RCC 7860 (cell line): ENCODE measurements at regions not wholly inside any gene's neighbourhood (a gene's known extent, or its start where the extent isn't known, plus 50 kb on each side); places are given as distances from the start of the nearest gene placed in this dataset.

Source experiments
- DNase-seq: peaks from one replicate; pipeline ENCODE4 v3.0.0-alpha.2; 2015; ENCODE audit warnings: low spot score
- FAIRE-seq: peaks from 2 replicates; lab custom pipeline; 2012; peaks lifted over from hg19 to GRCh38; lab: Jason Lieb, UNC

DNA sequence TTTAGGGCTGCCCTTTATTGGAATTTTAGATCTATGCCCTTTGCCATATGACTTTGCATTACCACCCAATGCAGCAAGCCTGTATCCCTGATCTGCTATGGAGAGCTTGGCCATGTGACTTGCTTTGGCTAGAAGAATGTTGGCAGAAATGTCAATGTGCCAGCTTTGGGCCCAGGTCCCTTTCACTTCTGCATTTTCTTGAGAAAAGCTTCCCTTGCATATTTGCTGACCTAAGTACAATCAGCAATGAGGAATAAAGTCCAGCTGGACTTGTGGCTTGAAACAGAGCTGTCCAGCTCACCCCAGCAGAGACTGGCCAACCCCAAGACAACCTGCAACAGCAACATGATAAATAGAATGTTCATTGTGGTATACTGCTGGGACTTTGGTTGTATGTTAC is 135.9 kb downstream of the PAH start:
- no peak for FAIRE-seq
- no peak for DNase-seq

DNA sequence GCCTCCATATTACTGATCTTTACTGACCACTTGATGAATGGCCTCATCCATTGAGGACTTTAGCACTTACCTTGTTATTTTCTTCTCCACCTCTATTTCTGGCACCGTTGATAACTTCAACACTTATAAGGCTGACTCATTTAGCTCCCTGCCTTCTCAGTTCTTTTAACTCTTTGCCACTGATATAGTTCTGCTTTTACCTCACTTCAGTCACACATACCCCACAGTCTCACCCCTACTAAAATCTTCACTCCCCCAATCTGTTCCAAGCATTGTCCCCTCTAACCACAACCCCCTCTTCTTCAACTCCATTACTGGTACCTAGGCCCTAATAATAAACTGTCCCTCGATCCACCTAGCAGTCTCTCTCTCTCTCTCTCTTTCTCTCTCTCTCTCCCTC is 141.0 kb downstream of the PAH start:
- DNase-seq (no peak), FAIRE-seq (no peak)

GRCh38 chr12:102769323-102769916 is 147.6 kb downstream of the PAH start:
- FAIRE-seq (no peak), DNase-seq (peak; percentile 31)

DNA sequence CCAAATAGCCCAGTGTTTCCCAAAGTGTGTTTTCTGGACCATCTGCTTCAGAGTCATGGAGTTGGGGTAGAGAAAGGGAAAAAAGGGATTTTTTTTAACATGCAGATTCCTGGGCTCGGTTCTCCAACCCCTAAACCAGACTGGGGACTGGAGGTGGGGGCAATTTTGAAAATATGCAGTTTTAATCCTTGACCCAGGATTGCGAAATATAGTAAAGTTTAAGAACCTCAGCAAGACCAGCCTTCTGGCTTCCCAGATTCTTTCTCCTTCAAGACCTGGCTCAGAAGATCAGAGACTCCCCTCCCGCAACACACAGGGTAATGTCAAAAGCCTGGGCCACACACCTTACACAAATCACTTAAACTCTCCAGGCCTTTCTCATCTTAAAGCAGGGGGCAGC is 150.1 kb downstream of the PAH start:
- FAIRE-seq = no peak
- no peak for DNase-seq

DNA sequence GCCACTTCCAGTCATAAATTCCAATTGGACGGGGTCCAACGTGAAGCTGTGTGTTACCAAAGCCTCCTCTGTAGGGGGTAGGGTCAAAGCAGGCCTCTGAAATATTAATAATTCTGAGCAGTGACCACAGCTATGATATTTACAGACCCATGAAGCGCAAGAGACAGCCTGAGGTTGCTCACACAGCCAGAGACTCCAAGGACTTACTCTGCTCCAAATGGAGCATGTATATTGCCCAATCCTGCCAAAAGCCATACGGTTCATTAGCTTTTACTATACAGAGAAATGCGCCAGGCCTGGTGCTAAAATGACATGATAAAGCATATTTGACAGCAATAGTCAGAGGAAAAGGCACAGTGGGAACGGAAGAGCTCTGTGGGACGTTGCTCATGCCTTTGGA is 151.3 kb downstream of the PAH start:
- DNase-seq (peak; percentile 10), FAIRE-seq (no peak)

GRCh38 chr12:102763471-102763870 is 153.6 kb downstream of the PAH start:
- FAIRE-seq = no peak
- DNase-seq = no peak

GRCh38 chr12:102763061-102763460 is 154.0 kb downstream of the PAH start:
- FAIRE-seq (no peak), DNase-seq (no peak)

DNA sequence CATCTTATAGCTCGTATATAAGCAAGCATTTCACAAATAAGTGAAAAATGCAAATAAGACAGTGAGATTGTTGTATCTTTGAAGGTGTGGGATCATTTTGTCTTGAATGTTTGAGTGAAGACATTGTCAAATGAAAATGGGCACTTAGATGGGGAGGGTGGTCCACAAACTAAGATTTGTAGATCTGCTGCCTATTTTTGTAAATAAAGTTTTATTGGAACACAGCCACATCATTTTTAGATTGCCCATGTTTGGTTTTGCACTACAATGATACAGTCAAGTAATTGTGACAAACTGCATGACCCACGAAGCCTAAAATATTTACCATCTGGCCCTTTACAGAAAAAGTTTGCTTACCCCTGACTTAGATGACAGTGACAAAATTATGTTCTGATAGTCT is 156.7 kb downstream of the PAH start:
- DNase-seq = no peak
- no peak for FAIRE-seq

DNA sequence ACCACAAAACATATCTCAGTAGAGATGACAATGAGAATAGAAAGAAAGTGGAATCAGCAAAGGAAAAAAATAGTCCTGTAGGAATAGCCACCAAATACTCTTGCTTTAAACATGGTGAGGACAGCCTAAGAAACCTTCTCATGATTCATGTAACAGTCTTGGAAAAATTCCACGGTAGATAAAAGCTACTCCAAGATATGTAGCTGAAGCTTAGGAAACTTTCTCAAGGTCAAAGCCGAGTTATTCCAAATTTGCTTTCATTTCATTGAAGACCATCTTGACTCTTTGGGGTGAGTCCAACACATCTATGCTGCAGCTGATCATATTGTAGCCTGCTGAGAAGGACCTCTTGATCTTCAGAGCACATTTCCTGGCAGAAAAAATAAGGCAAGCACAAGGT is 157.6 kb downstream of the PAH start:
- no peak for FAIRE-seq
- no peak for DNase-seq

DNA sequence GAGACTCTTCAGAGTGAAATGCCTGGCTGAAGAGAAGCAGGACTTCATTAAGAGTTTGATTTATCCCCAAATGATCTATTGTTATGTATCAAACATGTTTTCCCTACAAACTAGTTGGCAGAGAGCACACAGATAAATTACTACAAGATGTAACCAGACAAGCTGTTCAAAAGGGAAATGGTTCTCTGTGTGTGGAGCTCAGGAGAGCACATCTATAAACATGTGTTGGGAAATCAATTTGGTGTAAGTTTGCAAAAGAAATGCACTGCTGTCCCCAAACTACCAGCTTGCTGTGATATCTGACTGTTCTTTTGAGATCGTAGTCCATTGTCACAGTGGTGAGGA is 159.2 kb downstream of the PAH start:
- no peak for DNase-seq
- no peak for FAIRE-seq

DNA sequence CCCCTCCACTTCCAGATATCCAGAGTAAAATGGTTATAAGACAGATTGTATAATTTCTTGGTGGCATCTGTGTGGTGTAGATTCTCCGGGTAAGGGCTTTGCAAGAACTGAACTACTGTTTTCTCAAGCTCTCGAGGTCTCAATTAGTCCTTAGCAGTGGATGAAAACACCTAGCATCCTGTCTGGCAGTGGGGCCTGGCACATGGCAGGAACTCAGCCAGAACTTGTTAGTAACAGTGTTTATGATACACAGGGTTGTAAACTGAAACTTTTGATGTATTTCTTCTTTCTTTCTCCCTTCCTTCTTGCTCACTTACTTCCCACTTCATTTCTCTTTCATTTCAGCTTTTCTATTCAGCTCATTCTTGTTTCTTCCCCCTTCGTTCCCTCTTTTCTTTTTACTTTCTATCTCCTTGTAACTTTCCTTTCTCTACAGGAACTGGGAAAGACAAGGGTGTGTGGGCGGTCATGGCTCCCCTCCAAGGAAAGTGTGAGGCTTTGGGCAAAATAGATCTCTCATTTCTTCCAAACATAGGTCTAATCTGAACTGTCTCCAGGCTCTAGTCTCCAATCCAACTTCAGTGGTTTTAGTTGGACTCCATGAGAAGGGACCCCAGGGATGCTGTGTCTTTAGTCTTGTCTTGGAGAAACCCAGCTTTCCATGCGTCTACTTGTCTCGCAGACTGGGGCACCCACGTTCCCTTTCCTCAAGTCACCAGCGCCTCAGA is 159.7 kb downstream of the PAH start:
- FAIRE-seq = no peak
- no peak for DNase-seq

GRCh38 chr12:102756530-102756929 is 160.5 kb downstream of the PAH start:
- FAIRE-seq (no peak), DNase-seq (no peak)

DNA sequence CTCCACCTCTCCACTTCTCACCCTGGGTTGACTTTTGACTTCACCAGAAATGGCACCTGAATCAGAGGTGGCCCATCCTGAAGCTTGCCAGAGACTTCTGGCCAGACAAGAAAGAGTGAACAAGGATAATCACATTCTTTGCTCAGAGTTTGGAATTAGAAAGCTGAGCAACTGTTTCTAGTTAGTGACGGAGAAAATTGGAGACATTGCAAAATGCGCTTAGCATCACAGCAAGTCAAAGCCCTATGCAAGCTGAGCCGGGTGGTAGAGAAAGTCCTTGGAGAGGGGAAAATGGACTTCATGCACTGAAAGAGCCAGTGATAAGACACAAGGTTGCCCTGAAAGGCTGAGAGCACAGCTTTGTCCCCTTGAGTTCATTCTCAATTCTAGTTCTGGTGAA is 161.8 kb downstream of the PAH start:
- FAIRE-seq (no peak), DNase-seq (no peak)

DNA sequence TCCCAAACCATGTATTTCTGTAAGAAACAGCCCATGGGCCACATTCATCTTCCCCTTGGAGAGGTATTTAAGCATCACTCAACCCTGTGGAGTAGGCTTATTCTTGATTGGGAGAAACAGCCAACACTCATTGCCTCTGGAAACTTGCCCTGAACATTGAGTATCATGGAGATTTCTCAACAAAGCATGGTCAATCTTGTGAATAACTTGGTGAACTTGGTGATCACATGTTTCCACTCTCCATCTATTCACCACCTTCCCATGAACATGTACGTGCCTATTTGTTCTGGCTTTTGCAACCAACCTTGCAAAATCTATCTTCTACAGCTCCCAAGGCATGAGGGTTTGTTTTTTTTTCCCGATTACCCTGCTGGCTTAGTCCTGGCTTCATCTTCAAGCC is 163.2 kb downstream of the PAH start:
- DNase-seq (no peak), FAIRE-seq (no peak)

GRCh38 chr12:102748704-102749103 is 168.3 kb downstream of the PAH start:
- FAIRE-seq (no peak), DNase-seq (no peak)

GRCh38 chr12:102746963-102747362 is 170.1 kb downstream of the PAH start:
- DNase-seq = no peak
- FAIRE-seq = no peak

DNA sequence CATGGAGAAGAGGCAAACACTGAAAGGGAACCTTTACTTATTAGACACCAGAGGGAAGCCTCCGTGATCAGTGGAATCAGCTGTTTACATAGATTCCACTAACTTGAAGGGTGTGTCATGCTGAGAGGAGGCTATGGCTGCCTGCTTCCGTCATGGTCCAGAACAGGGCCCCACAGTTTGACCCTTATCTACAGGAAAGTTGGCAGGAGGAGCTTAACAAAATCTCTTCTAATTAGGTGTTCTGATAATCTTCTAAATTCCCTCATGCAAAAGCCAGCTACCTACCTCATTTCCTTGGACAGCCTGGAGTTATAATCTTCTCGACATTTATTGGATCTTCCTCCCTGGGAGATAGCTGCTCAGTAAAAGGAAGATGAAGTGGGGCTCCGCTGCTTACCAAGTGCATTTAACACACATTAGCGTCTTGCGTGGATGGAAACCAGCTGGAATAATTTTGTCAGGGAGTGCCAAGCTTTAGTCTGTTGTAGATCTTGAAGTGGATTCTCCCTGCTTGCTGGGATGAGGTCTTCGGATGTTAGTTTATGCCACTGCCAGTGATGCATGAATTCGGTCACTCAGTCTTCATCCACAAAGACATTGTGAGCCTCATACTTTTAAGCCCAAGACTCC is 171.0 kb downstream of the PAH start:
- DNase-seq = no peak
- FAIRE-seq = no peak

DNA sequence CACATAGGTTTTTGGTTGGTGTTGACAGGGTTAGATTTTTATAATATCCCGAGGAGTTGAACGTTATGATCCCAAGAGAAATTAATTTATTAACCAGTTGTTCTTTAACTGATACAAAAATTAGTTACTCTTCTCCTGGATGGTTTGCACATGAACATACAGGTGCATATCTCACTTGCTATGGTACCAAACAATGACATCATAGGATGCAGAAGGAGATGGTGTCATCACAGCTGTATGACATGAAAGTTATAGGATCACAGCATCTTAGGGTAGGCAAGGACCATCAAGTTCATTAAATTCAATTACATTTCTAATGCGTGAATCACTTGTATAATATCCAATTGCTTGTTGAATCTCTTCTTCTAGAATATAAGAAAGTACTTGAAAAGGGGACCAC is 175.8 kb downstream of the PAH start:
- DNase-seq (no peak), FAIRE-seq (no peak)

DNA sequence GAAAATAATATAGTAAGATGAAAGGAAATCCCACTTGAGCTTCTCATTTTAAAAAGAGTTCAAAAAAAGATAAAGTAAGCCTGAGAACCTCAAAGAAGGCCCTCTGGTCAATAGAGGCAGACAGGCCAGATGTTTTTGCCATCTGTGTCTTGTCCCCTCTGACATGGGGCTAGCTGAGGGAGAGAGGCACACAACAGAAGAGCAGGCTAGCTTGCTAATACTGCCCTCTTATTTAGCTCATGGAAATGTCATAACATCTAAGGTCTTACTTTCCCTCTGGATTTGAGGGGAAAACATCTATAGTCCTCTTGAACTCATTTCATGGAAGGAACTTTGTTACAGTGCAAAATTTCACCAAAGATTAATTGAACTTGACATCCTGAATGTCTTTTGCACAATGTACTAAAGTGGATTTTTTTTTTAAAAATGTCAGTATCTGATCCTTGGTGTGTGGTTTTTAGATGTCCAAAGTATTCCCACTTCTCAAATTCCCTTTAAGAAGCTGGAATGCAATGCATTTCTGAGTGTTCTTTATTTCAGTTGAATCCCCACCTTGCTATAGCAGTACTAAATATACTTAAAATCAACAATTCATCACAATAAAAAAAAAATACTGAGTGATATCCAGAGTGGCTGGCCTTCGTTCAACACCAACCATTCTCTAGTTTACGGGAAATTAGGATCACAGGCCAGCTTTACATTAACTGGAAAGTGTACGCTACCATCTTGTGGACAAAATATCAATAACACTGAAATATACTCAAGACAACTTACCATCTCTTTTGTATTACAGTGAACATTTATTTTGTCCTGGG is 176.7 kb downstream of the PAH start:
- DNase-seq (no peak), FAIRE-seq (no peak)

- FAIRE-seq (no peak), DNase-seq (no peak)
Observed at GRCh38 chr12:102736328-102736727, 180.7 kb downstream of the PAH start.

GRCh38 chr12:102735104-102735503 is 181.9 kb downstream of the PAH start:
- FAIRE-seq (no peak), DNase-seq (no peak)

GRCh38 chr12:102730996-102731395 is 186.0 kb downstream of the PAH start:
- FAIRE-seq (no peak), DNase-seq (no peak)
